ENCODE measurements at regions not wholly inside any gene's neighbourhood (a gene's known extent, or its start where the extent isn't known, plus 50 kb on each side); places are given as distances from the start of the nearest gene placed in this dataset.

DNA sequence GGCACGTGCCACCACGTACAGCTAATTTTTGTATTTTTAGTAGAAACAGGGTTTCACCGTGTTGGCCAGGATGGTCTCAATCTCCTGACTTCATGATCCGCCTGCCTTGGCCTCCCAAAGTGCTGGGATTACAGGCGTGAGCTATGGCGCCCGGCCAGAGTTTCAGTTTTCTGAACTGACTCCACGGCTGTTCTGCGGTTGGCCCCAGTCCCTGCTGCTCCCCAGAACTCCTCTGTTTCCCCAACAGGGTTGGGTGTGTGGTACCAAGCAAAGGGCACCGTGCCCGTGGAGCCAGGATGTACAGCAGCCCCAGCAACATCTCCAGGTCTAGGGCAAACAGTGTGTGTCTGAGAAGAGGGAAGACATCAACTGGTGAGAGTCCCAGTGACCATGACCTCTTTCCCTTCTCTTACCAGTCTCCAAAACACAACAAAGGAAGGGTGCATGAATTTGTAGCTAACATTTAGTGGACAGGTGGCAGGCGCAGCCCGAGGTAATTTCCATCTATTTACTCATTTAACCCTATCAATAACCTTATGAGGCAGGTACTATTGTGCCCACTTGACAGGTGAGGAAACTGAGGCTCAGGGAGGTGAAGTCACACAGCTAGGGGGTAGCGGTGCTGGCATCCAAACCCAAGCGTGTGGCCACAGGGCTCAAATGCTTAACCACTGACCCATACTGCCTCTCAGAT lies 57.0 kb upstream of the RBFOX2 start:
- BruUV-seq (replicated peaks) = no TSS peak
- Histone ChIP-seq H3K9ac (ENCODE audit: insufficient read depth, low read depth, low read length) (no peak overlapping the region), H3K4me2 (ENCODE audit: low read depth, low read length) (peak overlapping the region; percentile 61; the same call in 1 of the 2 replicates), H3K4me3 (replicated peaks in 1 of 3; ENCODE audit: insufficient read depth in 1 of 3, low read depth in 2 of 3, low read length in 3 of 3) (no peak overlapping the region), H3K4me1 (ENCODE audit: insufficient read depth, low read length) (peaks cover 25% of the 10 kb centered on the region), H3K27ac (ENCODE audit: extremely low read length, insufficient read depth, low read length) (no peak overlapping the region), H3K9me3 (ENCODE audit: low read length) (no peaks in the 10 kb centered on the region), H3K27me3 (ENCODE audit: control insufficient read depth in 1 of 2, insufficient read depth in 2 of 2, low read length in 2 of 2) (no peaks in the 10 kb centered on the region), H2AFZ (ENCODE audit: low read length) (no peak overlapping the region), H4K20me1 (ENCODE audit: insufficient read depth, low read length) (no peaks in the 10 kb centered on the region), H3K79me2 (ENCODE audit: insufficient read depth, low read length) (no peaks in the 10 kb centered on the region), H3K36me3 (replicated peaks in 1 of 2; ENCODE audit: control insufficient read depth in 1 of 2, insufficient read depth in 2 of 2, low read length in 2 of 2) (no peaks in the 10 kb centered on the region)
- in situ Hi-C loops (cut with HindIII; ENCODE audit: extremely low pct_ligation_motif_present, low pct_unique_long_range_greater_than_20kb) (no loop called here), intact Hi-C loops (cut with micrococcal nuclease; ENCODE audit: unreplicated experiment) (no loop called here)
- DNase-seq (ENCODE audit: low spot score) (no peak), FAIRE-seq (no peak), ATAC-seq (no peak)
- POLR2A ChIA-PET = no interaction called here
- CTCF ChIA-PET (ENCODE audit: low intra/inter-chr PET ratio, low total read pairs) = no interaction called here
- TF ChIP-seq, protein P1, sequence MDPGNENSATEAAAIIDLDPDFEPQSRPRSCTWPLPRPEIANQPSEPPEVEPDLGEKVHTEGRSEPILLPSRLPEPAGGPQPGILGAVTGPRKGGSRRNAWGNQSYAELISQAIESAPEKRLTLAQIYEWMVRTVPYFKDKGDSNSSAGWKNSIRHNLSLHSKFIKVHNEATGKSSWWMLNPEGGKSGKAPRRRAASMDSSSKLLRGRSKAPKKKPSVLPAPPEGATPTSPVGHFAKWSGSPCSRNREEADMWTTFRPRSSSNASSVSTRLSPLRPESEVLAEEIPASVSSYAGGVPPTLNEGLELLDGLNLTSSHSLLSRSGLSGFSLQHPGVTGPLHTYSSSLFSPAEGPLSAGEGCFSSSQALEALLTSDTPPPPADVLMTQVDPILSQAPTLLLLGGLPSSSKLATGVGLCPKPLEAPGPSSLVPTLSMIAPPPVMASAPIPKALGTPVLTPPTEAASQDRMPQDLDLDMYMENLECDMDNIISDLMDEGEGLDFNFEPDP (CRISPR knock-in tag; conservative IDR thresholded peaks at IDR 0.05) = no peak
- TF ChIP-seq NFE2 (CRISPR knock-in tag; IDR thresholded peaks at IDR 0.05) = no peak
- TF ChIP-seq ZMYM3 (CRISPR knock-in tag; IDR thresholded peaks at IDR 0.05) = peak; percentile 37; the same call in 1 of the 2 replicates
- TF ChIP-seq, protein P2, sequence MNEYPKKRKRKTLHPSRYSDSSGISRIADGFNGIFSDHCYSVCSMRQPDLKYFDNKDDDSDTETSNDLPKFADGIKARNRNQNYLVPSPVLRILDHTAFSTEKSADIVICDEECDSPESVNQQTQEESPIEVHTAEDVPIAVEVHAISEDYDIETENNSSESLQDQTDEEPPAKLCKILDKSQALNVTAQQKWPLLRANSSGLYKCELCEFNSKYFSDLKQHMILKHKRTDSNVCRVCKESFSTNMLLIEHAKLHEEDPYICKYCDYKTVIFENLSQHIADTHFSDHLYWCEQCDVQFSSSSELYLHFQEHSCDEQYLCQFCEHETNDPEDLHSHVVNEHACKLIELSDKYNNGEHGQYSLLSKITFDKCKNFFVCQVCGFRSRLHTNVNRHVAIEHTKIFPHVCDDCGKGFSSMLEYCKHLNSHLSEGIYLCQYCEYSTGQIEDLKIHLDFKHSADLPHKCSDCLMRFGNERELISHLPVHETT (CRISPR knock-in tag; conservative IDR thresholded peaks at IDR 0.05) = no peak
- TF ChIP-seq, protein P3, sequence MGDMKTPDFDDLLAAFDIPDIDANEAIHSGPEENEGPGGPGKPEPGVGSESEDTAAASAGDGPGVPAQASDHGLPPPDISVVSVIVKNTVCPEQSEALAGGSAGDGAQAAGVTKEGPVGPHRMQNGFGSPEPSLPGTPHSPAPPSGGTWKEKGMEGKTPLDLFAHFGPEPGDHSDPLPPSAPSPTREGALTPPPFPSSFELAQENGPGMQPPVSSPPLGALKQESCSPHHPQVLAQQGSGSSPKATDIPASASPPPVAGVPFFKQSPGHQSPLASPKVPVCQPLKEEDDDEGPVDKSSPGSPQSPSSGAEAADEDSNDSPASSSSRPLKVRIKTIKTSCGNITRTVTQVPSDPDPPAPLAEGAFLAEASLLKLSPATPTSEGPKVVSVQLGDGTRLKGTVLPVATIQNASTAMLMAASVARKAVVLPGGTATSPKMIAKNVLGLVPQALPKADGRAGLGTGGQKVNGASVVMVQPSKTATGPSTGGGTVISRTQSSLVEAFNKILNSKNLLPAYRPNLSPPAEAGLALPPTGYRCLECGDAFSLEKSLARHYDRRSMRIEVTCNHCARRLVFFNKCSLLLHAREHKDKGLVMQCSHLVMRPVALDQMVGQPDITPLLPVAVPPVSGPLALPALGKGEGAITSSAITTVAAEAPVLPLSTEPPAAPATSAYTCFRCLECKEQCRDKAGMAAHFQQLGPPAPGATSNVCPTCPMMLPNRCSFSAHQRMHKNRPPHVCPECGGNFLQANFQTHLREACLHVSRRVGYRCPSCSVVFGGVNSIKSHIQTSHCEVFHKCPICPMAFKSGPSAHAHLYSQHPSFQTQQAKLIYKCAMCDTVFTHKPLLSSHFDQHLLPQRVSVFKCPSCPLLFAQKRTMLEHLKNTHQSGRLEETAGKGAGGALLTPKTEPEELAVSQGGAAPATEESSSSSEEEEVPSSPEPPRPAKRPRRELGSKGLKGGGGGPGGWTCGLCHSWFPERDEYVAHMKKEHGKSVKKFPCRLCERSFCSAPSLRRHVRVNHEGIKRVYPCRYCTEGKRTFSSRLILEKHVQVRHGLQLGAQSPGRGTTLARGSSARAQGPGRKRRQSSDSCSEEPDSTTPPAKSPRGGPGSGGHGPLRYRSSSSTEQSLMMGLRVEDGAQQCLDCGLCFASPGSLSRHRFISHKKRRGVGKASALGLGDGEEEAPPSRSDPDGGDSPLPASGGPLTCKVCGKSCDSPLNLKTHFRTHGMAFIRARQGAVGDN (CRISPR knock-in tag; IDR thresholded peaks at IDR 0.05) = 0 out of 2 replicates have a peak, but pooled peaks have one; percentile 2
- TF ChIP-seq IKZF1 (IDR thresholded peaks at IDR 0.05) = no peak
- peak; percentile 68 for TF ChIP-seq ZNF629 (CRISPR knock-in tag; conservative IDR thresholded peaks at IDR 0.05)
- WGBS (ENCODE audit: low lambda C conversion rate) = 69% methylated on average over 8 of the region's 15 CpGs

Data from HepG2 (cell line).